Smooth muscle cell of the brain vasculature (primary cell): ENCODE measurements at regions not wholly inside any gene's neighbourhood (a gene's known extent, or its start where the extent isn't known, plus 50 kb on each side); places are given as distances from the start of the nearest gene placed in this dataset.

ENCODE experiments used
- DNase-seq: peaks from one replicate; pipeline ENCODE4 v3.0.0-alpha.2; 2012; ENCODE audit warnings: low read depth, low spot score

GRCh38 chr1:79457562-79458224 lies 451.2 kb upstream of the ADGRL4 start:
- no peak for DNase-seq

GRCh38 chr1:79448426-79448825 lies 441.9 kb upstream of the ADGRL4 start:
- no peak for DNase-seq

- no peak for DNase-seq
These were observed 434.7 kb upstream of the ADGRL4 start for GRCh38 chr1:79441238-79441637.

GRCh38 chr1:79437540-79437939 lies 431.0 kb upstream of the ADGRL4 start:
- DNase-seq = no peak

- no peak for DNase-seq
These were observed 424.8 kb upstream of the ADGRL4 start for GRCh38 chr1:79431340-79431739.

- no peak for DNase-seq
These were observed 423.9 kb upstream of the ADGRL4 start for GRCh38 chr1:79430437-79430836.

GRCh38 chr1:79422726-79423125 lies 416.2 kb upstream of the ADGRL4 start:
- no peak for DNase-seq

GRCh38 chr1:79398501-79398900 lies 392.0 kb upstream of the ADGRL4 start:
- DNase-seq = no peak

- DNase-seq = no peak
These were observed 390.4 kb upstream of the ADGRL4 start for GRCh38 chr1:79396901-79397300.

- no peak for DNase-seq
These were observed 382.3 kb upstream of the ADGRL4 start for GRCh38 chr1:79388694-79389361.

GRCh38 chr1:79386730-79387129 lies 380.2 kb upstream of the ADGRL4 start:
- no peak for DNase-seq

GRCh38 chr1:79380078-79380477 lies 373.5 kb upstream of the ADGRL4 start:
- no peak for DNase-seq

- DNase-seq = no peak
These were observed 369.6 kb upstream of the ADGRL4 start for GRCh38 chr1:79376106-79376505.

GRCh38 chr1:79375352-79375751 lies 368.8 kb upstream of the ADGRL4 start:
- no peak for DNase-seq

GRCh38 chr1:79374397-79374796 lies 367.9 kb upstream of the ADGRL4 start:
- DNase-seq = no peak

- no peak for DNase-seq
These were observed 367.1 kb upstream of the ADGRL4 start for GRCh38 chr1:79373481-79374125.

- DNase-seq = no peak
These were observed 365.3 kb upstream of the ADGRL4 start for GRCh38 chr1:79371802-79372201.

- DNase-seq = no peak
These were observed 362.6 kb upstream of the ADGRL4 start for GRCh38 chr1:79369091-79369490.

GRCh38 chr1:79364896-79365295 lies 358.4 kb upstream of the ADGRL4 start:
- DNase-seq = no peak

GRCh38 chr1:79363430-79363829 lies 356.9 kb upstream of the ADGRL4 start:
- DNase-seq = no peak

GRCh38 chr1:79362470-79362869 lies 355.9 kb upstream of the ADGRL4 start:
- DNase-seq = no peak

GRCh38 chr1:79355090-79355489 lies 348.6 kb upstream of the ADGRL4 start:
- no peak for DNase-seq

- no peak for DNase-seq
These were observed 346.7 kb upstream of the ADGRL4 start for GRCh38 chr1:79353224-79353623.
